Islet of Langerhans (tissue), 1 donor: ENCODE measurements at regions not wholly inside any gene's neighbourhood (a gene's known extent, or its start where the extent isn't known, plus 50 kb on each side); places are given as distances from the start of the nearest gene placed in this dataset.

Experiments used
- FAIRE-seq: peaks from one replicate; lab custom pipeline; 2011; peaks lifted over from hg19 to GRCh38; lab: Jason Lieb, UNC

DNA sequence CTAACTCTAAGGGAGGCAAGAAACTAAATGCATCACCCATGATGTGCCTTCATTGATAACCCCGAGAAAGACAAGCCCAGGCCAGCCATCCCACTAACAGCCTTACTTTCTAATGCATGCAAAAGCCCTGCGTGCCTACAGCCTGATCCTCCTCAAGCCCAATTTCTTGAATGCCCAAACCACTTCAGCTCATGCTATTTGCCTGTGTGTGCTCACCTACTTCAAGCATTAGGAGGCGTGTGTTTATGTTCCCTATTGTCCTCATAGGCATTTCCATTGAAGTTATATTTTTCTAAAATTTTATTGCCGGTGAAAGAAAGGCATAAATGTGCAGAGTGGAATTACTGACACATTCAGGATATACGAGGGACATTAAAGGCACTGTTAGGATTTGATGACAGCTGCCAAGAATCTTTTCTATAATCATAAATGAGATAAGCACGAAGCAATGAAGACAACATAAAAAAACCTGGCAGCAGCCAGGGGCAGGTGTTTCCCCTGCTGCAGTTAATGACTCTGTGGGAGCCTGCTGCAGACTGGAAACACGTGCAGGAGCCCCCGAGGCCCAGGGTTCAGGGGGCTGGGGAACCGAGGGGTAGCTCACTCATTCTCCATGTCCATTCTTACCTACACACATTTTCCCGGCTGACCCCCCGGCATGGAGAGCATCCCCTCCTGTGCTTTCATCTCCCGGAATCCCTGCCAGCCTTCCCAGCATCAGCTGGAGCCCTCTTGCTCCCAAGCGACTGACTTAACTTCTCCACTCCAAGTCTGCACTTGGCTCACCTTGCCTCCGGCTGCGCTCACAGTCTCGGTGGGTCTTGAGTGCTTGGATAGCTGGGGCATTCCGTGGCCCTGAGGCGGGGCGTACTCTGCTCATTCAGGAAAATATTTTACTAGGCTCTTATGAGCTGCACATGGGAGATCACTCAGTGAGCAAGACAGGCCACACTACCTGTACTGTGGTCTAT is 292.3 kb upstream of the SIX2 start:
- no peak for FAIRE-seq

DNA sequence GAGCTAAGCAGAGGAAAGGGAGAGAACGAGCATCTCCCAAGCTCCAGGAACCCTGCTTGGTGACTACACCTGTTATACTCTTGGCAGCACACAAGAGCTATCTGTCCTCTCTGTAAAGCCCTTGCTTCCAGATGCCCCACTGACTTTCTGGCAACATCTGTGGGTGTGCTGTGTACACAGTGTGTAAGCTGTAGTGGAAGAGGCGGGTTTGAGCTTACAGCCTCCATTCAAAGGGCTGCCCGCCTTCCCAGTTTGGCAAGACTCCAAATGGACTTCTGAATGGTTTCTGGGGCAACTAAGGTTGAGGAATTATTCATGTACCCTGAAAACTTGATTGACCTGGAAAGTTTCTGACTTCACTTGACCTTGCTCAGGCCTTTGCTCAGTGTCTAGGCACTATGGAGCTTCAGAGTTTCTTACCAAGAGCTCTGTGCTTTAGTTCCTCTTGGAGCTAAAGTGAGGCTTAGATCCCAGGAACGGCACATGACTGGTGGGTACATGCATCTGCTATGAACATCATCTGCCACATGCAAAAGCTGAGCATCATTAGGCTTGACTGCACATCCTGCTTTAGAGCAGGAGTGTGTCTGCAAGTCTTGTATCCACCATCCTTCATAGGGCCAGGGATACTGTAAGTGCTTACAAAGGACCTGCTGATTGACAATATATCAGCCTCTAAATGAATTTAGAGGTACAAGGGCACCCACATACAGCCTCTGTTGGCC is 290.9 kb upstream of the SIX2 start:
- FAIRE-seq: no peak

DNA sequence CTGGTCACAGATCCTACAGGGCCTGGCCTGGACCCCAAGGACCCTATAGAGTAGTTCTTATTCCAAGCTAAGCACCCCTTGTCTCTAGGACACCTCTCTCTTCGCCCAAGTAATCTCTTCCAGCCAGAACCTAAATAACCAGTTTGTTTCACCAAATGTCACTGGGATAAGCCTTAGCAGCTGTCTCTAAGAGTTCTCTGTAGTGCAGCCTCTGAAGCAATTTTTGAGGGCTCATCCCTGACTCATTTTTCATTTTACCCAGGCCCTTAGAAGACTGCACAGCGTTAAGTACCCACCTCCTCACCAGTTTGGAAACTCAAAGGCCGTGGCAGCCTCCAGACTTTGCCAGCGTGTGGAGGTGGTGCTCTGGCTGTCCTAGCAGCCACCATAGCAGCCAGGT is 290.1 kb upstream of the SIX2 start:
- no peak for FAIRE-seq

DNA sequence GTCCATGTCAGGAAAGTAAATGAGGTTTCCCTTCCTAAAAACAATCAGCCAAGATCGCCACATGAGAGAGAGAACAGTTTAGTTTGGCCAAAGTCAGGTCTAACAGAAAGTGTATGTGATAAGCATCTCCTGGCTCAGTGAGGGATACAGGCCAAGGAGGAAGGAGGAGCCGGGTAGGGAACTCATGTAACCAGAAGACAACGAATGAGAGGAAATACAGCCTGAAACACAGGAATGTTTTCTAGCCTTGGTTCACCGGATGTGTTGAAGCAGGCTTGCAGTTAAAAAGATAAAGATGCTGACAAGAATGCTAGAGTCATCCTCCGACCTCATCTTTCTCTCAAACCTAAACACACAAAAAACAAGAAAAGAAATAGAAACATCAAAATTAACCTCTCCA is 283.9 kb upstream of the SIX2 start:
- no peak for FAIRE-seq

DNA sequence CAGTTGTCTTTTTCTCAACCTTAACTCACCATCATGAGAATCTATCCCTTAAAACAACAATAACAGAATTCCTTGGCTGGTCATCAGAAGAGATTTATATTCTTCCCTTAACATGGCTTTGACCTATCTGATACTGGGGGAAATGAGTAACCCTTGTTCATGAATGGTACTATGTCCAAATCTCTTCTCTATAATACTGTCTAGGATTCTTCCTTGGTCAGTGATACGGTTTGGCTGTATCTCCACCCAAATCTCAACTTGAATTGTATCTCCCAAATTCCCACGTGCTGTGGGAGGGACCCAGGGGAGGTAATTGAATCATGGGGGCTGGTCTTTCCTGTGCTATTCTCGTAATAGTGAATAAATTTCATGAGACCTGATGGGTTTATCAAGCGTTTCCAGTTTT is 282.0 kb upstream of the SIX2 start:
- no peak for FAIRE-seq

DNA sequence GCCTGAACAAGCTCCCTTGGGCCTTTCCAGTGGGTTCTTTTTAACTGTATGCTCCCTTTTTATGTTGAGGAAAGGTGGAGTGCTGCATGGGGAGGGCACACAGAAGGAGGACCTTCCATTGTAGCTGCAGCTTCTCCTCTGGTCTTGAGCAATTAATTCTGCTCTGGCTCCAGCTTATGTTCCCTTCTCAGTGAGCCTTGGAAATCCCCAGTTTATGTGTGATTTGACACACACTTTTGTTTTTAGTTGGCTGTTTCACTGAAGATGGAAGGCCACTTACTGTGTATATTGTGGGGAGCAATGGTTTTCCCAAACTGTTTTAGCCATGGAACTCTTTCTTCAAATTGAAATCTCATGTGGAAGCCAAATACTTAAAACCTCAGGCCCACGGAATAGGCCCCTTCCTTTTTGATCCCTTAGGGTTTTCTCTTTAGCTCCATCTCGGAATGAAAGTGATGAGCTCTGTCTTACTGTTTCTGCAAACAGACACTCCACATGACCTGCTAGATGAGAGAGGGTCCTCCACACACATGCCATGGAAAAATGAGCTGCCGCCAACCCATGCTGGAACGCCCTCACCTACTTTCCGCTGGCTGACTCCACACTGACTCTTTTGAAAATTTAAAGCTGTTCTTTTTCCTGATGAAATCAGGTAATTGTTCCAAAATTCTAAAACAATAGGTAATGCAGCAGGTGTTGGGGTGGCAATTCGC is 280.9 kb upstream of the SIX2 start:
- FAIRE-seq: no peak

DNA sequence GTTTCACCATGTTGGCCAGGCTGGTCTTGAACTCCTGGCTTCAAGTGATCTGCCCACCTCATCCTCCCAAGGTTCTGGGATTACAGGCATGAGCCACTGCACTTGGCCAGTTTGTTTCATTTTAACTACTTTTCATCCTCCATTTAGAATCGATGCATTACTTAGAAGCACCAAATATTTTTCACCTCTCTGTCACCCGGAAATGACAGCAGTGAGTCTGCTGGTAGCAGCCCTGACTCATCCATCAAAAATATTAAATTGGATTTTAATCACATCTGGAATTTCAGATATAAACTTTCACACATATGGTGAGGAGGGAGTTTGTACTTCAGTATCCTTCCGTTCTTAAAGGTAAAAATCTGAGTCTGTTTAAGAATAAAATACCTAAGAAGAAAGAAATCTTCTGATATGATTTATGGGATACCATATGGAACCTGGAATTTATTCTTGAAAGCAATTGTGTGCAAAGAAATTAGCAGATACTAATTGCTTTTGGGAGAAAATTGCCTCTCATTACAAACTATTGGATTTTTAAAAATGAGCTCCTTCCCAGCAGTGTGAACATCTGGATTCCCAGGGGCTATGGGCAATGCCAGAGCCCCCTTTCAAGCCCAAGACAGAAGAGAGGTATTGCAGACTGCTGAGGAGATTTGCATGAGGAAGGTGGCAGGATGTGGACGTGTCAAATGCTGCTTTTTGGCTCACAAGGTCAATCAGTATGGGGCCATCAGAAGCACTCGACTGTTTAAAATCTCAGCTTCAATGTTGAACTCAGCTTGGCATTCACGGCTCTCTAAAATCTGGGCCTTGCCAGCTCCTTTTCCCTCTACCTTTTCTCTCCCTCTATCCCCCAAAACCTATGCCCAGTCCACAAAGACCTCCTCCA is 279.5 kb upstream of the SIX2 start:
- no peak for FAIRE-seq

DNA sequence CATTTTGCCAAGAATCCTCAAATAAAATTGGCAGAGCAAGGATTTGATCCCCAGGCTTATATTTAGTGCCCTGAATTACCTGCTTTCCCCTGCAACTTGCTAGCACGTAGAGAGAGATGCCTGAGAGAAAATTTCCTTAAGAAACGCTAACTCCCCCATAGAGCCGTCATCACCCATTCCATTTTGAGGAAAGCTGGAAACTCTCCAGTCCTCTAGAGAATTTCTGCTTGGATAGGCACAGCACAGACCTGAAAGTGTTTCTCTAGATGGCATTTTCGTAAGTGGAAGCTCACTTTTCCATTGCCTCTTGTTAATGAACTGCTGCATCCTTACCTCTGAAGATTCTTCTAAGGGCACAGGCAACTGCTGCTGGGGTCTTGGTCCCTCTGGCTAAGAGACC is 277.8 kb upstream of the SIX2 start:
- no peak for FAIRE-seq

DNA sequence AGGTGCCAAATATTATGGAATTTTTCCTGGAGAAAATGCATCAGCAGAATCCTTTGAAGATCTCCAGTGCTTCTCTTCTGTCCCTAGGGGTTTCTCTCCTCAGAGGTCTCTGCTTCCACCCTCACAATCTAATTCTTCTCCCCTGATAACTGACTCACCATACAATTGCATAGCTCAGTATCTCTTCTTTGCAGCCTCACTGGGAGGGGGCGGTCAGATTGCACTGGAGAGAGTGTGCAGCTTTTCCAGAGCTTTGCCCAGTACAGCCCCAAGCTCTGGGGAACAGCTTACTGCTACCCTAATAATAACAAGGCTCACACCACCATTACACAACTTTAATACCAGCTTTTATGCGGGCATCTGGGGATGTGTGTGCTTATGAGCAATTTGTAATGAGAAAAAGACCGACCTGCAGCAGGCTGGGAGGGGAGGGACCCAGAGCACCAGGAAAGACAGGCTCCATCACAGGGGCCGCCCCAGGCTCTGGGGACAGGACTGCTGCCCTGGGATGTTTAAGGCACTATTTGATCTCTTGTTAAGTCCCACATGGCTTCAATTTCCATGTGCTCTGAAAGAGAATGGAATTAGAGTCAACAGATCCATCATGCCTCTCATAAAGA is 276.6 kb upstream of the SIX2 start:
- no peak for FAIRE-seq

DNA sequence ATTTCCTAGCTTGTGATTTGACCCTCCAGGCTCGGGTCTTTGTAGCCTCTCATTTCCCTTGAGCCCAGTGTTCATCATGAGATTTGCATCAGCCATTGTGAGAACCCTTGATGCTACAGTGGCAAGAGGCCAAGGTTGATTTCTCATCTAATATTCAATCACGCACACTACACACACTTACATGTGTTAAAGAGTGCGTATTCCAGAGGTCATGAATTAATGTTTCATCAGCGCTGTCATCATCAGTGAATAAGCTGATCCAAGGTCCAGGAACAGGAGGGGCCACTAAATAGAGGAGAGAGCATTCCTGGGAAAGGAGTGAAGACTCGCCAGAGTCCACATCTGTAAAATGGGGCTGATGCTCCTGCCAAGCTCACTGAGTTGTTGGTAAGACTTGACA is 276.1 kb upstream of the SIX2 start:
- no peak for FAIRE-seq

DNA sequence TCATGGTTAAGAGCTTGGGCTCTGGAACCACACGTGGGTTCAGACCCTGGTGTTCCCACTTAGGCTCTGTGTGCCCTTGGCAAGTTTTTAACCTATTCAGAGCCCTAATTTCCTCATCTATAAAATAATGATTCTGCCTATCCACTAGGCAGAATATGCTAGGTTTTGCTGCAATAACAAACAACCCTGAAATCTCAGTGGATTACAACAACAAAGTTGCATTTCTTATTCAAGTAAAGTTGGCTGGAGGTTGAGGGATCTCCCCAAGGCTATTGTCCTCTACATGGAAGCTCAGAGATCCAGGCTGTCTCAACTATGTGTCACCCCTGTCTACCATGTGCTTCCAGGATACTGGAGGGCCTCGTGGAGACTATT is 275.4 kb upstream of the SIX2 start:
- no peak for FAIRE-seq

DNA sequence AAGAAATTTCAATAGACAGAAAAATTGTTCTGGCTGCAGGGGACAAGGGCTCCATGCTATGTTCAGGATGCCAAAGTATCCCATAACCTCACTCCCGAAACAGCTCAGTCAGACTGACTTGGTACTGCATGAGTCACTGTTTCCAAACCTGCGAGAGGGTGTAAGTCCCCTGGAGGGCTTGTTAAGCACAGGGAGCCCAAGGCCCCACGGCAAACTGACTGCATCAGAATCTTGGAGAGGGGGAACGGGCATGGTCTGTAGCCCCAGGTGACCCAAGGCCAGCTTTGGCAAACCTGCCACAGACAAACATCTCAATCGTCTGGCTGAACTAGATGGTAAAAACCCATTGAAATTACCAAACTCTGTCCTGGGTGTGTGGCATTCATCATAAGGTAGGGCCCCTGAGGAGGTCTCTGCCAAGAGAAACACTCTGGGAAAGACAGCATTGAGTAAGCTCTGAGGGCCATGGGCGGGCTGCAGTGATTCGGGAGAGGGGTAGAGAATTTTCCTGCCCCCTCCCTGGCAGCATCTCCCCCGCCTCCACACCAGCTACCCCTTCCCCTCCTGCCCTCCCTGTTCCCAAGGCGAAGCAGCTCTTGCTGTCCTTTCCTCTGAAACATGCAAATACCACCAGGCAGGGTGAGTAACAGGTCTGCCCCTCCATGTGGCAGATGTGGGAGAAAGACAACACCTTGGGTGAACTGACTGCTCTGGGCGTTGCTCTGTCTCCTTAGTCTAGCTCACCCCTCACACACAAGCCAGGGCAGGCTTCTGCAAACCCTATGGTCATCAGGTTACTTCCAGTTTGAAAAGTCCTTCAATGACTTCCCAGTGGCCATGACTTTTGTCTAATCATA is 274.7 kb upstream of the SIX2 start:
- no peak for FAIRE-seq

DNA sequence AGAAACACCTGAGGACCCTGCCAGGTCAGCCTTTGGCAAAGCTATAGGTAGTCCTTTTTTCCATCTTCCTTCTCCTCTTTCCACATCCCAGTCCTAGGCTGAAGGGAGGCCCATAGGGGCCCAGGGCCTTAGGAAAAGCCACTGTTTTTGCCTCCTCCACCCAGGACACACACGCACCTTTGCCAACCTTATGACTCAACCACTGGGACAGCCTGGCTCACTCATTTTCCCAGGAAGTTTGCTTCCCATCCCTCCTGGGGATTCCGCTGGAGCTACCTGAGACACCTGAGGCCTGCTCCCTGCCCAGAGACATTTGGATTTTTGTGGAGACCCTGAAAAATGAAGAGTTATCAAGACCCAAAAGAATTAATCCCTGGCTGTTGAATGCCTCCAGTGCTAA is 273.4 kb upstream of the SIX2 start:
- no peak for FAIRE-seq

DNA sequence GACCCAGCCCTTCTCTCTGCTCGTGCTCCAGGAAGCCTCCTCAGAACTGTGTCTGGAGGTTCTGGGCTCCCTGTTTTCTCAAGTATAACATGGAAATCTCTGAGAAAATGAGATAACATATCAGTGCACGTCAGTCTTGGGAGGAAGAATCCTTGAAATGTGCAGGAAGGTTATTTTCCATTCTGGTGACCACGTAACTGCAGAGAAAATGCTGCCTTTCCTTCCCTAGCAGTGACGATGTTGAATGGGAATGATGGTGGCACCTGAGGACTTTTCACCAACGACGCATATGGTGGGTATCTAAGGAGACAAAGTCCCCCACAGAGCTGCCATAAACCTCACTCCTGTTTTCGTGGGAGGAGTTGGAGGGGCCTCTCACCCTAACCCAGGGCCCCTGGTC is 272.1 kb upstream of the SIX2 start:
- FAIRE-seq: no peak

DNA sequence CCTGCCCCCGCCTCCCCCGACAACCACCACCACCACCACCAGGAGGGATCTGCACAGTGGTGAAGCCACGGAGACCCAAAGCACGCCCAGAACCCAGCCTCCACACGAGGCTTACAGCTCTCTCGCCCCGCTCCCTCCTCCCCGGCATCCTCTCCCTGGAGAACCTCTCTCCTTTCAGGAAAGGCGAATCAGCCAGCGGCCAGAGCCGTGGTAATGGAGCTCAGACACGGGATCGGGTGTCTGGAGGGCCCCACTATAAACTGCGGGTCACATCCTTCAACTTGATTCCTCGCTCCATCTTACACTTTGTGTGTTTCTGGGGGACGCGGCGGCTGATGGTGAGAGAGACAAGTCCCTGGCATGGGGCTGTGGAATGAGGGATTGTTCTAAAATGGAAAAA is 271.5 kb upstream of the SIX2 start:
- FAIRE-seq: no peak

DNA sequence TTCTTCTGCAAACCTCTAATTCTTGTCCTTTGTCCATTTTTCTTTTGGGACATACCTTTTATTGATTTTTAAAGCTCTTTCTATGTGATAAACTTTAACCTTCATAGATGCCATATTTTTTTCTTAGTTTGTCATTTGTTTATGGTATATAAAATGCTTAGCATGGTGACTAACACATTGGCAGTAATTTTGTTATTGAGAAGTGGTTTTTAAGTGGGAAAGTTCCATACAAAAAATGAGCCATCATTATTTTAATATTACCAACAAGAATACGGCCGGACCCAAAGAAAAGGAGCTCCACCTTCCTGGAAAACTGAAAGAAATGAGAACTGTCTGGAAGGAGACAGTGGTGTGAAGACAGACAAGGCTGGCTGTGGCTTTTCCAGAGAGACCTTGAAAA is 270.1 kb upstream of the SIX2 start:
- no peak for FAIRE-seq

DNA sequence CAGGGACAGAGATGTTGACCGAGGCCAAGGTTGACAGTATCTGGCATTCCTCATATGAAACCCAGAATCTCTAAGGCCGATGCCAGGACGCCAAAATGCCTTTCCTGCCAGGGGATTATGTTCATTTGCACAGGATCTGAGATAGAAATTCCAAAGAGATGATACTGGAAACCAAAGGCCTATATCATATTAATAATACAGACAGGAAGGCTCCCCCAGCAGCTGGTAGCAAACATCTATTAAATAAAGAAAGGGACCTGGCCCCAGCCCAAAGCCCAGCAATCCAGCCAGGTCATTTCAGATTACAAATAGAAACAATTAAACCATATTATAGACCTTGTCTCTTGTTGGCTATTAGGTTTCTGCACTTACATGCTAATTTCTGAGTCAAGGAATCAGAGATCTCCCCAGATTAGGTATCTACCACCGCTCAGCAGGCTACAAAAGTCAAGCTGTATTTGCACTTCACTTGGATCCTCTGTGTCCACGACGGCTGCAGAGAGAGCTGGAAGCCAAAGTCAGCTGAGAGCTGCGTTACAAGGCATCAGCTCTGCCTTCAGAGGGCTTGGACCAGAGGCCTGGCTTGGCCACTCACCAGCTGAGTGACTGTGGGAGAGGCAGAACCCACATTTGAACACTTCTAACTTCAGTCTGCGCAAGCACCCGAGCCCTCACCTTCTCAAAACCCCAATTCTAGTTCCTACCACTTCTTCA is 269.3 kb upstream of the SIX2 start:
- FAIRE-seq: no peak

DNA sequence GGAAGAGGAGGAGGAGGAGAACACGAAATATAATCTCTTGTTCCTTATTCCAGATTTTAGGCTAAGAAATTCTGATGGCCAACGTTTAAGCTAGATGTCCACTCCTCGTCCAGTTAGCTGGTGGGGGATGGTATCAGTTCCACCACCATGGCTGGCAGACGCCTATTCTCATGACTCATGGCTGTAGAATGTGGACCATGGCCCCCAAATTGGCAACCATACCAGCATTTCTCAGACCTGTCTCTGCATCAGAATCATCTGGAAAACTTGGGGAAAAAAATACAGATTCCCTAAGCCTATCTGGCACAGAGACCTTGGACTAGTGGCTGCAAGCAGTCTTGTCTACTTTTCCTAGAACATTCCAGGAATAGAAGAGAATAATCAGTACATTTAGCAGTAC is 267.7 kb upstream of the SIX2 start:
- FAIRE-seq: no peak

DNA sequence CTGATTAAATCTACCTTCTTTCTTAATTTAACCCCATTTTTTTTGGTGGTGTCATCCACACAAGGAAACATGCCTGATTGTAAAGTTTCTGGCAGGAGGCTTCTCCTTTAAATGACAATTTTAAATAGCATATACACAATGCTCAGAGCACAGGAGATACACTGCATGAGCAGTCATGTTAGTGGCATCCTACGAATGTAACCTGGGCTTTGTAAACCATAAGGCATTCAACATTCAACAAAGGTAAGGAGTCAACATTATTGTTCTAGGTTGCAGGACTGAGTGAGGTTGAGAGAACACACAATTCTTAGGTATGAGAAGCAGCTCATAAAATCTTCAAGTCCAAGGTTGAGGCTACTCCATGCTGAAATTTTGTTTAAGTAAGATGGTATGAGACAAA is 266.6 kb upstream of the SIX2 start:
- no peak for FAIRE-seq

DNA sequence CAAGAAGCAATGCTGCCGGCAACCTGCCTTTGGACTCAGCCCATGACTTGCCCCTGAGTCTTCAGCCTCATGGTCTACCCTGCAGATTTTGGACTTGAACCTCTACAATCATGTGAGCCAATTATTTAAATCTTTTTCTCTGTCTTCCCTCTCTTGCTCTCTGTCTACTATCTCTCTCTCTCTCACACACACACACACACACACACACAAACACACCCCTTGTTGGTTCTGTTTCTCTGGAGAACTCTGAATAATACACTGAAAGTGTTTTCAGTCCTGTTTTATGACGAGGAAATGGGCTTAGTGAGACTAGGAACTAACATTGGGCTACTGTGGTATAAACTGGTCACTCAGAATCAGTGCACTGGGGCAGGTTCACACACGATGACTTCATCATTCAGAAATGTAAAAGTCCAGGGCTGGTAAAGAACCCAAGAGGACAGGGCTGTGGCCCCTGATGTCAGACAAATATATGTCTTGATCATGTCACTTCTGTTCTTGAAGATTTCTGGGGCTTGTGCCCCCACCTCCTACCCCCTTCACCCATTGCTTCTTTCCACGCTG is 266.1 kb upstream of the SIX2 start:
- FAIRE-seq: no peak
